VCaP (cell line): ENCODE measurements at regions not wholly inside any gene's neighbourhood (a gene's known extent, or its start where the extent isn't known, plus 50 kb on each side); places are given as distances from the start of the nearest gene placed in this dataset.

Source experiments
- H3K27ac ChIP-seq: fragments of 450-650 bp; 2 replicates; pipeline ENCODE4 v1.5.1; 2017
- TF ChIP-seq, protein P1 (sequence below): fragments of 450-650 bp; conservative IDR thresholded peaks from 2 replicates; pipeline ENCODE4 v1.5.1; 2017; ENCODE audit warnings: mild to moderate bottlenecking, moderate library complexity

DNA sequence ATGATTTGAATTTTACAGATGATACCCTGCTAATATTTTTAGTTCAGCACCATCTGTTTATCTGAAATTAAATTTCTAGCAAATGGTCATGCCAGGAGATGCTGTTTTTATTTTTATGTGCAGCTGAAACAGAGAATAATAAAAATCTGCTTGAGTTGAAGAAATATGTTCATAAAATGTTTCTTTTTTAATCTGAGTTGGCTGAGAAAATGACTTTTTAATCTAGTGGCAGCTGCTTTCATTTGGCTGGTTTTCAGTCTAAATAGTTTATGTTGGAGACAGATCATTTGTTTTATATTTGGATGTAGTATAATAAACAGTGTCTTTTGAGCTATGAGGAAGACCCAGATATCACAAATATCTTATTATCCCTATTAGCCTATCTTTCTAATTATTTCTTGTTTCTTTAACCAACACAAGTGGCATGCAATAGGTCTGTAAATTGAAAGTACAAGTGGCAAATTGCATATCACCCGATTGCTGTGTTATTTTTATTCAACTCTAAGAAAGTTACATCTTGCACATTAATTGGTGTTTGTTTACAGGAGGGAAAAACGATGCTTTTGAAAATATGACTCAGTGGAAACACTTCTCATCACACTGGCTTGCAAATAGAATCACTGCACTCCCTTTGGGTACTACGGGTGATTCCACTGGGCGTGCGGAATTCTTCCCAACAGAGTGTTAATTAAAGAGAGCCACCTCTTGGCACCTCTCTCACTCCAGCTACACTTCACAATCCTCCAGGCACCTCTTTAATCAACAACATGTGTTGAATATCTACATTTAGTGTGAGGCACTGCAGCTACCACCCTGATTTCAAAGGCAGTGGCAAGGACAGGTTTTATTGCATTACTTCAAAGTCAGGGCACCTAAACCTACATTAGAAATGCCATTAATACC, 51.7 kb upstream of the AP1S2 start:
- TF ChIP-seq, protein P1, sequence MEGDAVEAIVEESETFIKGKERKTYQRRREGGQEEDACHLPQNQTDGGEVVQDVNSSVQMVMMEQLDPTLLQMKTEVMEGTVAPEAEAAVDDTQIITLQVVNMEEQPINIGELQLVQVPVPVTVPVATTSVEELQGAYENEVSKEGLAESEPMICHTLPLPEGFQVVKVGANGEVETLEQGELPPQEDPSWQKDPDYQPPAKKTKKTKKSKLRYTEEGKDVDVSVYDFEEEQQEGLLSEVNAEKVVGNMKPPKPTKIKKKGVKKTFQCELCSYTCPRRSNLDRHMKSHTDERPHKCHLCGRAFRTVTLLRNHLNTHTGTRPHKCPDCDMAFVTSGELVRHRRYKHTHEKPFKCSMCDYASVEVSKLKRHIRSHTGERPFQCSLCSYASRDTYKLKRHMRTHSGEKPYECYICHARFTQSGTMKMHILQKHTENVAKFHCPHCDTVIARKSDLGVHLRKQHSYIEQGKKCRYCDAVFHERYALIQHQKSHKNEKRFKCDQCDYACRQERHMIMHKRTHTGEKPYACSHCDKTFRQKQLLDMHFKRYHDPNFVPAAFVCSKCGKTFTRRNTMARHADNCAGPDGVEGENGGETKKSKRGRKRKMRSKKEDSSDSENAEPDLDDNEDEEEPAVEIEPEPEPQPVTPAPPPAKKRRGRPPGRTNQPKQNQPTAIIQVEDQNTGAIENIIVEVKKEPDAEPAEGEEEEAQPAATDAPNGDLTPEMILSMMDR: no peak
- H3K27ac ChIP-seq: no peak overlapping the region
